Activated CD4-positive, alpha-beta T cell treated with anti-CD3 and anti-CD28 coated beads, Interleukin-2, amount 50 U/mL, for 48 hours (primary cell): ENCODE measurements at regions not wholly inside any gene's neighbourhood (a gene's known extent, or its start where the extent isn't known, plus 50 kb on each side); places are given as distances from the start of the nearest gene placed in this dataset.
"Not testable (repeated sequence)": the region's sequence is repeated elsewhere in the genome, so short reads cannot be mapped to it uniquely, and the experiment has no call there.

Source experiments
- DNase-seq, 2 experiments: peaks; one replicate each; pipeline ENCODE4 v3.0.0-alpha.2; 2020

DNA sequence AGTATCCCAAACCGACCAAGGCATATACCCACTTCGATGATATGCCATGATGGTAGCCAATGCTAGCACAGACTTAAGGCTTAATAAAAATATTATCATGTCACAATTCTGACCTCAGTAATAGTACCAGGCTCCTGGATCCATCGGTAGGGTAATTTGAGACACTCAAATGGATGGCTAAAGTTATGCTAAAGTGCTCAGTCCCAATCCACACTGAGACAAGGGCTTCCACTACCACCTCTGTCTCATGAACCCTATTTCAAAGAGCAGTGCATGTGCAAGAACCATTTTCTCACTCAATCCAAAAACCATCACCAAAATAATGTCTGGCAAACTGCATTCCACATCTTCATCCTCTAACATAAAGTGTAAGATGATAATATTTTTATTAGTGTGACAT, 122.4 kb upstream of the KRR1 start:
- no peak for DNase-seq

DNA sequence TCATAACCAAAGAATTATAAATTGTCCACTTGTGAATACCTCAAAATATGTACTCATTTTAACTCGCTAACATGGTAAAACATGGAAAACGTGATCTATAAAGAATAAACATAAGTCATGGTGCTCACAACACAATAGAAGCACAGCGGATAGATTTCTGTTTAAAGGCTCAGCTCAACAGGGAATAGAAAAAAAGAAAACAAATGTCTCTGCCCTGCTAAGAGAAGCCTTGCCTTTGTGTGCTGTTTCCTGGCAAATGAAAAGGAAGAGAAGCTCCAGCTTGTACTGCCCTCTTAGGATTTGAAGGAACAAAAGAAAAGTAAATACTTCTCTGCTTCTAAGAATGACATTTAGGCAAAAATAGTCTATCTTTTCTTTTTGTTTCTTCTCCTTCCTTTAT, 121.0 kb upstream of the KRR1 start:
- no peak for DNase-seq

DNA sequence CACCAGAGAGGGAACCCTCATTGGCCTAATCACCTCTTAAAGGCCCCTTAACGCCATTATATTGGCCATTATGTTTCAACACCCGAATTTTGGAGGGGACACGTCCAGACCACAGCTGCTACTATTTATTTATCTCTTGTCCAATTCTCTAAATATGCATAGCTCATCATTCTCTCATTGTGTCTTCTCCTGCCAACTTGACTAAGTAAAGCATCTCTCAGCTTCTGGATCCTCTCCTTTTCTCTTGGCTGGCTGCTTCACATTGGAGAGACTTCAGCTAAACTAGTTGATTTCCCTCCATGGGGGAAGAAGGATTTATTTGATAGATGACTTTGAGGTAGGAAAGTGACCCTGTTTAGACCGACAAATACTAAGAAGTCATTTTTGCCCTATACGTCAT, 120.4 kb upstream of the KRR1 start:
- no peak for DNase-seq

- no peak for DNase-seq
These were observed 118.7 kb upstream of the KRR1 start for GRCh38 chr12:75630091-75630490.

DNA sequence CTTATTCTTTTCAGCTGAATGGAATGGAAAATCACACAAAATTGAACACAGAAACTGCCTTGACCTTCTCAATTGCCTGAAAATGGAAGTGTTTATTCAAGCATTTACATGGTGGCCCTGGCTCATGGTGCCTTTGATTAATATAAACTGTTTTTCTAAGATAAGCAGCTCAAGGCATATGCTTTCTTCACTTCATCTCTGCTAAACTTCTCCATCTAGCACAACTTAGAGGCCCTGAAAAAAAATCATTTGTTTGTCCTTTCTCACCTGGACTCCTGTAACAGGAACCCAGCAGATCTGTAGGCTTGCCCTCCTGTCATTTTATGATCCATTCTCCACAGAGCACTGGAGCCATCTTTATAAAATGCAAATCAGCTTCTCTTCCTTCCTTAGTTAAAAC, 117.5 kb upstream of the KRR1 start:
- no peak for DNase-seq

GRCh38 chr12:75628511-75628910, 117.1 kb upstream of the KRR1 start:
- DNase-seq = no peak

- DNase-seq = no peak
These were observed 112.3 kb upstream of the KRR1 start for GRCh38 chr12:75623631-75624154.

- DNase-seq = no peak
These were observed 111.1 kb upstream of the KRR1 start for GRCh38 chr12:75622492-75622891.

DNA sequence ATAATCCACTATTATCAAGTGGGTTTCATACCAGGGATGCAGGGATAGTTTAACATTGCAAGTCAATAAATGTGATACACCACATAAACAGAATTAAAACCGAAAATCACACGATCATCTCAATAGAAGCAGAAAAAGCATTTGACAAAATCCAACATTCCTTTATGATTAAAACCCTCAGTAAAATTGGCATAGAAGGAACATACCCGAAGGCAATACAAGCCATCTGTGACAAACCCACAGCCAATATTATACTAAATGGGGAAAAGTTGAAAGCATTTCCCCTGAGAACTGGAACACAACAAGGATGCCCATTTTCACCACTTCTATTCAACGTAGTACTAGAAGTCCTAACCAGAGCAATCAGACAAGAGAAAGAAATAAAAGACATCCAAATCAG, 103.0 kb upstream of the KRR1 start:
- DNase-seq = not testable (repeated sequence)

DNA sequence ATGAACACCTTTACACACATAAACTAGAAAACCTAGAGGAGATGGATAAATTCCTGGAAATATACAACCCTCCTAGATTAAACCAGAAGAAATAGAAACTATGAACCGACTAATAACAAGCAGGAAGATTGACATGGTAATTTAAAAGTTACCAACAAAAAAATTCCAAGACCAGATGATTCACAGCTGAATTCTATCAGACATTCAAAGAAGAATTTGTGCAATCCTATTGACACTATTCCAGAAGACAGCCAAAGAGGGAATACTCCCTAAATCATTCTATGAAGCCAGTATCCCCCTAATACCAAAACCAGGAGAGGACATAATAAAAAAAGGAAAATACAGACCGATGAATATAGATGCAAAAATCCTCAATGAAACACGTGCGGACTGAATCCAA, 102.6 kb upstream of the KRR1 start:
- DNase-seq = no peak

DNA sequence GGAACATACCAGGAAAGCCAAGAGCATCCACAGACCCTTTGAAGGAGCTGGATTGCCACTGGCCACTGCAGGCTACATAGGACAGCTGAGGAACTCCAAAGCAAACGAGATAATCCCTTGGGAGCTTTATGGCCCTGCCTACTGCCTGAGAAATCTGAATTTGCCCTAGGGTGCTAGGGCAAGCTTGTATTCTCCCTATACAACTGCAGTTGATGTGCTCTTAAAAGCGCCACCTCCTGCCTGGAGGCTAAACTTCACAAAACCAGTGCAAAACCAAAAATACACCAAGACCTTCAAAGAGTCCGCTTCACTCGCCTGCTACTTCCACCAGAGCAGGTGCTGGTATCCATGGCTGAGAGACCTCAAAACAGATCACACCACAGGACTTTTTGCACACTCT, 99.6 kb upstream of the KRR1 start:
- no peak for DNase-seq

GRCh38 chr12:75606956-75607355, 95.5 kb upstream of the KRR1 start:
- DNase-seq = no peak

GRCh38 chr12:75606151-75606550, 94.7 kb upstream of the KRR1 start:
- no peak for DNase-seq

- DNase-seq = no peak
These were observed 92.1 kb upstream of the KRR1 start for GRCh38 chr12:75603475-75603874.

DNA sequence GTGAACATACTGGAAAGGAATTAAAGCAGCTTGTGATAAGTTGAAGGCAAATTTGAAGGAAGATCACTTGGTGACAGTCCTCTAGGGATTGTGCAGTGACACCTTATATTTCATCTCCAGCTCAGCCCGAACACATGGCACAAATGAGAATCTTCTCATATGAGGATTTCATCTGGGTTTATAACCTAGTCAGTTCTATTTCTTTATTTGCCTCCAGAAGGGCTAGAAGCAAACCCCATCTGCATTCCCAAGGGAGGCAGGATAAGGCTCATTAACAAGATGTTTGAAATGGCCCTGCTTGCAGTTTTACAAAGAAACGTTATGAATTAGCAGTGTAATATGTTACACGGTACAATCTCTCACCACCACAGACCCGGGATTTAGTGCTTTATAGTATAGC, 90.7 kb upstream of the KRR1 start:
- no peak for DNase-seq

DNA sequence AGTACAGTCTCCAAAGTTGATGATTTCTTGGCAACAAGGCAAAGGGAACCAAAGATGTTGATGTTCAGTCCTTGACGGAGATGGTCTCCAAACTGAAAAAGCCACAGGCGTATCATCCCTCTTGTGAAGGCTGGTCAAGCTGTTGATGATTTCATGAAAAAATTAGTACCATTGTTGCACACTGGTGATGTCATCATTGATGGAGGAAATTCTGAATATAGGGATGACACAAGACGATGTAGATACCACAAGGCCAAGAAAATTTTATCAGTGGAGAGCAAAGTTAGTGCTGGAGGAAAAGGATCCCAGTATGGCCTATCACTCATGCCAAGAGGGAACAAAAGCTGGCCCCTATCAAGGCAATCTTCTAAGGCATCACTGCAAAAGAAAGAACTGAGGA, 88.7 kb upstream of the KRR1 start:
- no peak for DNase-seq

DNA sequence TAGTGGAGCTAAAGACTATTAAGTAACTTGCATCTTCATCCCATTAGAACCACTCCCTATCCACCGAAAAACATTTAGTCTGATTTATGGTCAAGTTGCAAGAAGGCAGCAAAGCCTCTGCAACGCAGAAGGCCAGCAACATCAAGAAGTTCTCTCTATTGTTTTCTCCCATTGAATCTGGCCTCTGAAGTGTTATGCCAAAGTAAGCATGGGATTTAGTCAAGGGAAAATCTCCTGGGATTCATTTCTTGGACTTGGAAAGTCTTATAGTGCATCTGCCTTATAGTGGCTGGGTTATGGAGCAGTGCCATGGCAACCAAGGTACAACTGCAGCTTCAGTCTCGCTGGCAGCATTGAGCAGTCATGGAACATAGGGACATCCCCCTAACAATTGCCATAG, 87.7 kb upstream of the KRR1 start:
- no peak for DNase-seq

DNA sequence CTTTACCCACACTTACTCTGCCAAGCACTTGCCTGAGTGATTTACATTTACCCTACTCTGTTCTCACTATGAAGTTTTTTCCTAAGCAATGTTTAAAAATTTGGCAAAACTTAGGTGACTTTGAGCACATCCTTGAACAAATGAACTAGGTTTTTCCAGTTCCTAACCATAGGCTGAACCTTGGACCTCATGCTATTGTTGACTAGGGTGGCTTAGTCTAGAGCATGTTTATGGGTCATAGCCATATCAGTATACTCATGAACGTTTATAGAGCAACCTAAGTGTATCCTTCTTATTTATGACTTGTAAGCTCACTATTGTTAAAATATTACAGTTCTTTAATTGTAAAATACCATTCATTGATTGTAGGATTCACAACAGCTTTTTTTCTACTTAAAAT, 85.0 kb upstream of the KRR1 start:
- DNase-seq = no peak

GRCh38 chr12:75592638-75593335, 81.4 kb upstream of the KRR1 start:
- DNase-seq = no peak

DNA sequence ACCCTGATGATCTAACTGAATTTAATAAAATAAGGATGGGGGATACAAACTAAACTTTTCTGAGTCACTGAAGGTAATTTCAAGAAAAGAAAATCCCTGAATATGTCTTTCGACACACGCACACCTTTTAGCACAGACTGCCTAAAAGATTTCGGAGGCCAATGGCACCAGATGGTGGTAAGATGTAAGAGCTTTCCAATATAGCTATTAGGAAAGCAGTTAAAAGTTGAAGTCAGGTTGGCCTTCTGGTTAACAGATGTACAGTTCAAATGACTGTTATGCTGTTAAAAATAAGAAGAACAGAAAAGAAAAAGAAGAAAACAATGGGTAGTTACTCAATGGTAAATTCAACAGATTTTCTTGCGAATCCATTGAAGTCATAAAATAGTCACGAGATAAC, 80.7 kb upstream of the KRR1 start:
- no peak for DNase-seq

GRCh38 chr12:75591628-75592027, 80.2 kb upstream of the KRR1 start:
- no peak for DNase-seq

DNA sequence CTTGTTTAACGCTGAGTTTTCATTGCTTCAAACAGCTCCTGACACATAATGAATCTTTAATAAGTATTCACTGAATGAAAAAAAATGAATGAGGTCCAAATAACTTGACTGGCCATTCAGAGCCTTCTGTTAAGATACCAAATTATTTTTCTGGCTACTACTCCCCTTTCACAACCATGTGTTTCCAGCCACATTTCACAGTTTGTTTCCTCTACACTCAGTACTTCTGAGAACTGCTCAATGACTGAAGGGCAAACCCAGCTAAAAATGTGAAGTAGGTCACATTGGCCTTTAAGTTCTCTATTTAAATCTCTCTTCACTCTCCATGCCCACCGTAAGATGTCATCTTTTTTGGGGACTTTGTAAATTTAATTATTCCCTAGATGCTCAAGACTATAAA, 78.4 kb upstream of the KRR1 start:
- no peak for DNase-seq

DNA sequence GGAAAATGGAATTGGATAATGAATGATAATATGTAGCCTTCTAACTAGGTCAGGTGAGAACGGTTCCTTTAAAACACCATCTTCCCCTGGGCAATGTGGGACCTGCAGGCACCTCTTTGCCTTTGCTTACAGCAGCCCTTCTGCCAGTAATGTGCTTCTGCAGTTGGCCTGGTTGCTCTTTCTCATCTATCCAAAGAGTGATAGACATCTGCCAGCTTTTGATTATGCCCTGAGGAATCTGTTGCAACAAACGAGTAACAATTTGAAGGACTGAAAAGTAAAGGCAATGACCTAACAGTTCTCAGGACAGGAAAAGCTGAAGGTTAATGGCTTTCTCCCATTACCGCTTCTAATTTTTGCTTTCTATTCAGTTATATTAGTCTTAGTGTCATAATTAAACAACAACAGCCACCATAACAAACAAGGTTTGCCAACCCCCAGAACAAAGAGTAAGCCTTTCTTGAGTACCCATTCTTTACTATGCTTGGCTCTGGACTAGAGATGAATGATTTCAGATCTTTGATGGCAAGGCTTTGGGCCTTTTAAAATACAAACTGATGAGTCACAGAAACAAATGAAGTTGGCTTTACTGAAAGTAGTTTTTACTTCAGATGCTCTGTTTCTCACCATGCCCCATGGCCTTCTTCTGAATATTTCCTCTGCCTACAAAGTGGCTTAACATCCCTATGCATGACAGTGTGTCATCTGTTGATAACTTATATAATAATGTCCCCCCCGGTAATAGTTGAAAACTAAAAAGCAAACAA, 76.1 kb upstream of the KRR1 start:
- no peak for DNase-seq

DNA sequence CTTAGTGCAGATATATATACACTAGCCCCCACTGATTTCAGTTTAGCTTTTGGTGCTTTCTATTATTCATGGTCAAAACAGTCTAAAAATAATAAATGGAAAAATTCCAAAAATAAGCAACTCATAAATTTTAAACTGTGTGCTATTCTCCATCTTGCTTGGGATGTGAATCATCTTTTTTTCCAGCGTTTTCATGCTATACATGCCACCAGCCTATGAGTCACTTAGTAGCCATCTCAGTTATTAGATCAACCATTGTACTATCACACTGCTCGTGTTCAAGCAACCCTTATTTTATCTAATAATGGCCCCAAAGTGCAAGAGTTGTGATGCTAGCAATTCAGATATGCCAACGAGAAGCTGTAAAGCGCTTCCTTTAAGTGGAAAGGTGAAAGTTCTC, 73.9 kb upstream of the KRR1 start:
- DNase-seq = no peak

GRCh38 chr12:75583355-75583754, 71.9 kb upstream of the KRR1 start:
- no peak for DNase-seq
